ENCODE measurements at regions not wholly inside any gene's neighbourhood (a gene's known extent, or its start where the extent isn't known, plus 50 kb on each side); places are given as distances from the start of the nearest gene placed in this dataset.
"Not testable (repeated sequence)": the region's sequence is repeated elsewhere in the genome, so short reads cannot be mapped to it uniquely, and the experiment has no call there.

GRCh38 chr17:51434434-51435170, 174.3 kb downstream of the UTP18 start:
- FAIRE-seq (no peak), DNase-seq (ENCODE audit: low spot score) (no peak)

GRCh38 chr17:51435171-51435552, 174.8 kb downstream of the UTP18 start:
- DNase-seq (ENCODE audit: low spot score) (no peak), FAIRE-seq (no peak)

- no peak for DNase-seq (ENCODE audit: low spot score)
Measured at GRCh38 chr17:51435641-51436091, 175.3 kb downstream of the UTP18 start.

GRCh38 chr17:51439395-51440229, 179.3 kb downstream of the UTP18 start:
- FAIRE-seq, result no peak

More at GRCh38 chr17:51435641-51436091, 175.3 kb downstream of the UTP18 start:
- no peak for FAIRE-seq

GRCh38 chr17:51441431-51441830, 181.1 kb downstream of the UTP18 start:
- DNase-seq (ENCODE audit: low spot score) (no peak), FAIRE-seq (no peak)

More at GRCh38 chr17:51439395-51440229, 179.3 kb downstream of the UTP18 start:
- DNase-seq (ENCODE audit: low spot score), result no peak

- DNase-seq (ENCODE audit: low spot score) (no peak), FAIRE-seq (no peak)
Measured at GRCh38 chr17:51442088-51442865, 181.9 kb downstream of the UTP18 start.

GRCh38 chr17:51443646-51444045, 183.3 kb downstream of the UTP18 start:
- FAIRE-seq, result no peak
- DNase-seq (ENCODE audit: low spot score), result no peak

GRCh38 chr17:51445946-51446345, 185.6 kb downstream of the UTP18 start:
- FAIRE-seq (no peak), DNase-seq (ENCODE audit: low spot score) (no peak)

- no peak for FAIRE-seq
- no peak for DNase-seq (ENCODE audit: low spot score)
Measured at GRCh38 chr17:51454456-51454978, 194.2 kb downstream of the UTP18 start.

GRCh38 chr17:51455211-51455610, 194.9 kb downstream of the UTP18 start:
- FAIRE-seq, result no peak
- no peak for DNase-seq (ENCODE audit: low spot score)

- DNase-seq (ENCODE audit: low spot score), result peak; percentile 35
- no peak for FAIRE-seq
Measured at GRCh38 chr17:51455931-51456330, 195.6 kb downstream of the UTP18 start.

GRCh38 chr17:51456942-51457341, 196.6 kb downstream of the UTP18 start:
- FAIRE-seq (no peak), DNase-seq (ENCODE audit: low spot score) (peak; percentile 25)

GRCh38 chr17:51461578-51462004, 201.2 kb downstream of the UTP18 start:
- DNase-seq (ENCODE audit: low spot score) (peak; percentile 56), FAIRE-seq (no peak)

GRCh38 chr17:51463353-51463752, 203.0 kb downstream of the UTP18 start:
- DNase-seq (ENCODE audit: low spot score) (no peak), FAIRE-seq (no peak)

- no peak for FAIRE-seq
Measured at GRCh38 chr17:51467336-51467735, 207.0 kb downstream of the UTP18 start.

GRCh38 chr17:51472670-51473205, 212.4 kb downstream of the UTP18 start:
- no peak for DNase-seq (ENCODE audit: low spot score)
- no peak for FAIRE-seq

More at GRCh38 chr17:51467336-51467735, 207.0 kb downstream of the UTP18 start:
- no peak for DNase-seq (ENCODE audit: low spot score)

- DNase-seq (ENCODE audit: low spot score) (no peak), FAIRE-seq (no peak)
Measured at GRCh38 chr17:51474764-51475163, 214.4 kb downstream of the UTP18 start.

- FAIRE-seq (no peak), DNase-seq (ENCODE audit: low spot score) (no peak)
Measured at GRCh38 chr17:51475730-51476129, 215.4 kb downstream of the UTP18 start.

GRCh38 chr17:51479303-51479702, 219.0 kb downstream of the UTP18 start:
- FAIRE-seq (no peak), DNase-seq (ENCODE audit: low spot score) (no peak)

- FAIRE-seq (no peak), DNase-seq (ENCODE audit: low spot score) (no peak)
Measured at GRCh38 chr17:51481370-51481769, 221.0 kb downstream of the UTP18 start.

- FAIRE-seq, result peak; percentile 54
- not testable (repeated sequence) for DNase-seq (ENCODE audit: low spot score)
Measured at GRCh38 chr17:51482248-51482647, 221.9 kb downstream of the UTP18 start.
